ENCODE measurements at regions not wholly inside any gene's neighbourhood (a gene's known extent, or its start where the extent isn't known, plus 50 kb on each side); places are given as distances from the start of the nearest gene placed in this dataset.

DNA sequence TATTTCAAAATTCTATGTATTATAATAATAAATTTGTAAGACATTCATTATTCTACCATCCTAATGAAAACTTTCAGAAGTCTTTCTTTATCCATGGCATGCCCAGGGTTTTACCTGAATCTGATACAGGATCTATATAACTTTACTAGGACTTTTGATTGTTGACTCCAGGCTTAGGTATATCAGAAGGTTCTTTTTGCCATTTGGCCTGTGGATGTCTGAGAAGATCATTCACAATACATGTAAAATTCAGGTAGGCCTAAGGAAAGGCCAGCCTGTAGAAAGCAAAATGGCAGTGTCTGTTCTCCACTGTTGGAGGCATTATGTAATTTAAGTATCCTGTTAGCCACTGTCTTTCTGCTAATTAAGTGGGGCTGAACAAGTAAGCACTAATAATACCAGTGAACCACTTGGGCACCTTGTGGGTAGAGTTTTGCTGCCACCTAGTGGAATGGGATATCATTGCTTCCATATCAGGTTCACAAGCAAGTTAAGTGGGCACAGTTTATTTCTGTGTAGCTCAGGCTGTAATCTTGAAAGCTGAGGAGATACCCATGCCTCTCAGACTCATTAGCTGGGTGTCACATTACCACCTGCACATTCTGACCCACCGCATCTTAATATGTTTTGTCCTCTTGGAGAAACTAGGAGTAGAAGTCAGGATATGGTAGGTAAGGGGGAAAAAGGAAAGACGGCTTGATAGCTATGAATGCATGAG lies 105.5 kb downstream of the SEPTIN7 start:
- TF ChIP-seq POLR2AphosphoS5 (IDR thresholded peaks at IDR 0.05; ENCODE audit: low read depth, low read length) (no peak), RFX5 (IDR thresholded peaks at IDR 0.05; ENCODE audit: low read length) (no peak; the same call in 1 of the 2 replicates), CHD2 (IDR thresholded peaks at IDR 0.05; ENCODE audit: low read length, partially characterized antibody) (peak; percentile 61), RAD21 (IDR thresholded peaks at IDR 0.05; ENCODE audit: low read length) (peak; percentile 96), EZH2phosphoT487 (IDR thresholded peaks at IDR 0.05; ENCODE audit: borderline replicate concordance, low read depth) (no peak), SMC3 (IDR thresholded peaks at IDR 0.05; ENCODE audit: low read depth, low read length) (peak; percentile 94), TAF1 (IDR thresholded peaks at IDR 0.05; ENCODE audit: borderline replicate concordance, low read depth, low read length) (no peak), REST (IDR thresholded peaks at IDR 0.05; ENCODE audit: low read depth, low read length) (no peak), YY1 (IDR thresholded peaks at IDR 0.05; ENCODE audit: low read depth) (no peak), TCF12 (IDR thresholded peaks at IDR 0.05) (no peak)
- TF ChIP-seq, protein P1, sequence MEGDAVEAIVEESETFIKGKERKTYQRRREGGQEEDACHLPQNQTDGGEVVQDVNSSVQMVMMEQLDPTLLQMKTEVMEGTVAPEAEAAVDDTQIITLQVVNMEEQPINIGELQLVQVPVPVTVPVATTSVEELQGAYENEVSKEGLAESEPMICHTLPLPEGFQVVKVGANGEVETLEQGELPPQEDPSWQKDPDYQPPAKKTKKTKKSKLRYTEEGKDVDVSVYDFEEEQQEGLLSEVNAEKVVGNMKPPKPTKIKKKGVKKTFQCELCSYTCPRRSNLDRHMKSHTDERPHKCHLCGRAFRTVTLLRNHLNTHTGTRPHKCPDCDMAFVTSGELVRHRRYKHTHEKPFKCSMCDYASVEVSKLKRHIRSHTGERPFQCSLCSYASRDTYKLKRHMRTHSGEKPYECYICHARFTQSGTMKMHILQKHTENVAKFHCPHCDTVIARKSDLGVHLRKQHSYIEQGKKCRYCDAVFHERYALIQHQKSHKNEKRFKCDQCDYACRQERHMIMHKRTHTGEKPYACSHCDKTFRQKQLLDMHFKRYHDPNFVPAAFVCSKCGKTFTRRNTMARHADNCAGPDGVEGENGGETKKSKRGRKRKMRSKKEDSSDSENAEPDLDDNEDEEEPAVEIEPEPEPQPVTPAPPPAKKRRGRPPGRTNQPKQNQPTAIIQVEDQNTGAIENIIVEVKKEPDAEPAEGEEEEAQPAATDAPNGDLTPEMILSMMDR (IDR thresholded peaks at IDR 0.05), result peak; percentile 99
- TF ChIP-seq, protein P2, sequence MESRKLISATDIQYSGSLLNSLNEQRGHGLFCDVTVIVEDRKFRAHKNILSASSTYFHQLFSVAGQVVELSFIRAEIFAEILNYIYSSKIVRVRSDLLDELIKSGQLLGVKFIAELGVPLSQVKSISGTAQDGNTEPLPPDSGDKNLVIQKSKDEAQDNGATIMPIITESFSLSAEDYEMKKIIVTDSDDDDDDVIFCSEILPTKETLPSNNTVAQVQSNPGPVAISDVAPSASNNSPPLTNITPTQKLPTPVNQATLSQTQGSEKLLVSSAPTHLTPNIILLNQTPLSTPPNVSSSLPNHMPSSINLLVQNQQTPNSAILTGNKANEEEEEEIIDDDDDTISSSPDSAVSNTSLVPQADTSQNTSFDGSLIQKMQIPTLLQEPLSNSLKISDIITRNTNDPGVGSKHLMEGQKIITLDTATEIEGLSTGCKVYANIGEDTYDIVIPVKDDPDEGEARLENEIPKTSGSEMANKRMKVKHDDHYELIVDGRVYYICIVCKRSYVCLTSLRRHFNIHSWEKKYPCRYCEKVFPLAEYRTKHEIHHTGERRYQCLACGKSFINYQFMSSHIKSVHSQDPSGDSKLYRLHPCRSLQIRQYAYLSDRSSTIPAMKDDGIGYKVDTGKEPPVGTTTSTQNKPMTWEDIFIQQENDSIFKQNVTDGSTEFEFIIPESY (IDR thresholded peaks at IDR 0.05; ENCODE audit: borderline replicate concordance, low read depth), result no peak

Data from SK-N-SH (cell line).